K562 (cell line): ENCODE measurements at regions not wholly inside any gene's neighbourhood (a gene's known extent, or its start where the extent isn't known, plus 50 kb on each side); places are given as distances from the start of the nearest gene placed in this dataset.

Experiments used
- ATAC-seq: fragments of 200-7000 bp; cut with Tn5 transposase; 3 replicates; pipeline ENCODE4 v1.9.1; 2020; ENCODE audit warnings: moderate library complexity
- BruUV-seq: library from RNA; stranded (reverse); fragments of 400-500 nt; replicated peaks from 2 replicates; lab custom pipeline; 2021; lab: Mats Ljungman, UMichigan
- CTCF ChIA-PET: fragments of 300-600 bp; formaldehyde crosslinking; extraction: SDS; loops from one replicate; lab custom pipeline; 2021; ENCODE audit warnings: low intra/inter-chr PET ratio; lab: Yijun Ruan, JAX
- POLR2A ChIA-PET: fragments of 300-600, 350-650 bp; sonication (Branson Sonifier 250); formaldehyde crosslinking; extraction: SDS; loops from one replicate; lab custom pipeline; 2021; ENCODE audit warnings: antibody characterized with exemption, inconsistent platforms; lab: Yijun Ruan, JAX
- DNase-seq, 4 experiments: peaks; one replicate each; pipeline versions ENCODE4 v3.0.0 to v3.0.0-alpha.2; 2011 to 2018; ENCODE audit warnings: low spot score in 3 of 4, mixed read lengths in 3 of 4; ENCODE audit errors: extremely low read depth in 1 of 4
- FAIRE-seq: peaks from 2 replicates; lab custom pipeline; 2011; peaks lifted over from hg19 to GRCh38; lab: Jason Lieb, UNC
- H2AFZ ChIP-seq: 2 replicates; pipeline ENCODE4 v1.6.0; 2011; ENCODE audit warnings: low read depth, low read length, control low read depth, inconsistent platforms
- H3K27ac ChIP-seq: fragments of 200-600 bp; 3 replicates; pipeline ENCODE4 v1.8.0; 2011; ENCODE audit warnings: low read depth, mild to moderate bottlenecking, control low read depth, inconsistent platforms, low read length, moderate library complexity, mixed read lengths; ENCODE audit errors: extremely low read depth
- H3K27me3 ChIP-seq, 2 experiments: fragments of 300-600 bp in 1 of 2; 2 replicates in 1 of 2; 3 replicates in 1 of 2; pipeline versions ENCODE4 v1.6.0 to v1.8.0; 2011; ENCODE audit warnings: inconsistent platforms in 2 of 2, low read length in 2 of 2, mild to moderate bottlenecking in 1 of 2, mixed read lengths in 1 of 2, moderate library complexity in 1 of 2; ENCODE audit not compliant: control insufficient read depth in 2 of 2, insufficient read depth in 2 of 2
- H3K36me3 ChIP-seq: fragments of 300-600 bp; 3 replicates; pipeline ENCODE4 v1.8.0; 2011; ENCODE audit warnings: mild to moderate bottlenecking, low read length, inconsistent platforms; ENCODE audit not compliant: control insufficient read depth, insufficient read depth
- H3K4me1 ChIP-seq, 2 experiments: fragments of 200-600 bp in 1 of 2; replicated peaks in 1 of 2; 2 replicates in 1 of 2; 3 replicates in 1 of 2; pipeline versions ENCODE4 v1.5.1 to v1.8.0; 2011; ENCODE audit warnings: inconsistent platforms in 2 of 2, low read length in 2 of 2, mild to moderate bottlenecking in 1 of 2, mixed read lengths in 1 of 2, moderate library complexity in 1 of 2; ENCODE audit not compliant: control insufficient read depth in 2 of 2, insufficient read depth in 2 of 2
- H3K4me2 ChIP-seq: 2 replicates; pipeline ENCODE4 v1.6.1; 2011; ENCODE audit warnings: low read length, control low read depth, inconsistent platforms, mixed read lengths; ENCODE audit not compliant: insufficient read depth
- H3K4me3 ChIP-seq: fragments of 200-600 bp; sonication (generic), shearing (Covaris generic); 2 replicates; pipeline ENCODE4 v1.5.1; 2016; ENCODE audit warnings: control low read depth, inconsistent platforms
- H3K79me2 ChIP-seq: fragments of 200-600 bp; 3 replicates; pipeline ENCODE4 v1.8.0; 2011; ENCODE audit warnings: low read length, inconsistent platforms; ENCODE audit not compliant: control insufficient read depth, insufficient read depth
- H3K9ac ChIP-seq, 2 experiments: 2 replicates each; pipeline versions ENCODE4 v1.6.0 to v1.6.1; 2011; ENCODE audit warnings: low read depth in 2 of 2, low read length in 2 of 2, control low read depth in 1 of 2, inconsistent platforms in 1 of 2, mild to moderate bottlenecking in 1 of 2, mixed read lengths in 1 of 2; ENCODE audit not compliant: insufficient read depth in 1 of 2
- H3K9me1 ChIP-seq: one replicate; pipeline ENCODE4 v1.6.0; 2011; ENCODE audit warnings: inconsistent platforms, mild to moderate bottlenecking, low read length, moderate library complexity; ENCODE audit not compliant: control insufficient read depth, insufficient read depth
- H3K9me3 ChIP-seq: replicated peaks from 2 replicates; pipeline ENCODE4 v1.5.1; 2011; ENCODE audit warnings: low read depth, low read length, inconsistent platforms; ENCODE audit not compliant: control insufficient read depth, insufficient read depth
- H4K20me1 ChIP-seq: replicated peaks from 2 replicates; pipeline ENCODE4 v1.6.1; 2011; ENCODE audit warnings: low read length, inconsistent platforms, mixed read lengths; ENCODE audit not compliant: control insufficient read depth, insufficient read depth
- BRD4 ChIP-seq: fragments of 200-600 bp; sonication (generic); IDR thresholded peaks from 2 replicates; pipeline ENCODE4 v1.6.1; 2017; ENCODE audit warnings: inconsistent platforms
- CHD2 ChIP-seq: IDR thresholded peaks from 2 replicates; pipeline ENCODE4 v1.6.1; 2011; ENCODE audit warnings: low read depth, low read length
- CTBP1 ChIP-seq: fragments of 450-650 bp; IDR thresholded peaks from 2 replicates; pipeline ENCODE4 v1.6.1; 2016; ENCODE audit warnings: borderline replicate concordance
- ELK3 ChIP-seq: fragments of 450-650 bp; formaldehyde crosslinking; IDR thresholded peaks from 2 replicates; pipeline ENCODE4 v1.4.0; 2020; ENCODE audit warnings: mild to moderate bottlenecking
- GATAD2B ChIP-seq: fragments of 450-650 bp; IDR thresholded peaks from 2 replicates; pipeline ENCODE4 v1.6.1; 2017; ENCODE audit warnings: mild to moderate bottlenecking, borderline replicate concordance
- HDAC8 ChIP-seq: fragments of 450-650 bp; IDR thresholded peaks from 2 replicates; pipeline ENCODE4 v1.6.1; 2016; ENCODE audit warnings: mild to moderate bottlenecking, missing genetic modification characterization, moderate library complexity, missing compliant biosample characterization
- HDGF ChIP-seq: fragments of 450-650 bp; IDR thresholded peaks from 2 replicates; pipeline ENCODE4 v1.6.1; 2016
- HNRNPH1 ChIP-seq: fragments of 200-400 bp; formaldehyde crosslinking; optimal IDR thresholded peaks from 2 replicates; pipeline ENCODE3; 2017; ENCODE audit warnings: low read depth, mild to moderate bottlenecking, low read length, moderate library complexity
- MTF1 ChIP-seq: fragments of 250-450 bp; sonication (Bioruptor Pico); IDR thresholded peaks from 2 replicates; pipeline ENCODE4 v1.9.0; 2021; ENCODE audit warnings: moderate library complexity, mild to moderate bottlenecking, inconsistent platforms, borderline replicate concordance
- MYNN ChIP-seq, 2 experiments: sonication (generic); formaldehyde crosslinking in 1 of 2; IDR thresholded peaks; 2 replicates each; pipeline versions ENCODE4 v1.5.0 to v1.6.1; 2016 to 2020; ENCODE audit warnings: antibody characterized with exemption in 1 of 2, missing genetic modification reagents in 1 of 2
- POLR2A ChIP-seq: fragments of 450-650 bp; conservative IDR thresholded peaks from 2 replicates; pipeline ENCODE4 v1.6.1; 2016
- PTTG1 ChIP-seq: fragments of 450-650 bp; IDR thresholded peaks from 2 replicates; pipeline ENCODE4 v1.6.1; 2016; ENCODE audit warnings: low read depth, mild to moderate bottlenecking, missing genetic modification characterization, missing compliant biosample characterization
- SPI1 ChIP-seq: IDR thresholded peaks from 2 replicates; pipeline ENCODE4 v1.6.1; 2011; ENCODE audit warnings: low read depth, low read length, control low read depth, borderline replicate concordance
- ZFP91 ChIP-seq: sonication (generic); formaldehyde crosslinking; IDR thresholded peaks from 2 replicates; pipeline ENCODE4 v1.8.0; 2022; ENCODE audit warnings: mild to moderate bottlenecking, missing genetic modification reagents
- ZNF232 ChIP-seq: sonication (generic); formaldehyde crosslinking; IDR thresholded peaks from 2 replicates; pipeline ENCODE4 v1.8.0; 2022; ENCODE audit warnings: mild to moderate bottlenecking, missing genetic modification reagents
- ZNF717 ChIP-seq: fragments of 250-450 bp; sonication (Bioruptor Pico); IDR thresholded peaks from 2 replicates; pipeline ENCODE4 v1.5.0; 2021
- ZNF766 ChIP-seq: fragments of 200-800 bp; sonication (Bioruptor generic); conservative IDR thresholded peaks from 2 replicates; pipeline ENCODE4 v1.6.1; 2016; ENCODE audit warnings: missing genetic modification characterization, missing compliant biosample characterization
- ZNF785 ChIP-seq: fragments of 250-450 bp; sonication (Bioruptor Pico); IDR thresholded peaks from 2 replicates; pipeline ENCODE4 v1.4.0; 2020; ENCODE audit warnings: mild to moderate bottlenecking
- WGBS: fragments of 100-300 bp; shearing (Covaris generic); methylation state at CpG from one replicate; pipeline ENCODE4 v1.1.6; 2016; ENCODE audit warnings: low coverage, mixed read lengths; ENCODE audit not compliant: insufficient coverage; ENCODE audit errors: missing lambda C conversion rate; 5-methylcytosine and 5-hydroxymethylcytosine counted together
- in situ Hi-C: fragments of 300-500 bp; cut with MboI; formaldehyde crosslinking; loops from 4 replicates; pipeline ENCODE4 v1.15.0; 2018; ENCODE audit warnings: inconsistent platforms, mixed read lengths
- intact Hi-C: fragments of 100-400 bp; cut with micrococcal nuclease; formaldehyde crosslinking; loops from 2 replicates; pipeline ENCODE4 v1.14.2; 2022

- TF ChIP-seq HDAC8 = no peak
- TF ChIP-seq ZNF785 (CRISPR knock-in tag) = no peak
These were observed 209.2 kb downstream of the GPAM start (continued) for GRCh38 chr10:111974325-111974724.

GRCh38 chr10:111976557-111976956, 207.0 kb downstream of the GPAM start:
- no peaks in the 10 kb centered on the region for H4K20me1 ChIP-seq
- in situ Hi-C loops (no loop called here), intact Hi-C loops (no loop called here)
- FAIRE-seq (no peak), DNase-seq (no peak), ATAC-seq (no peak)
- ChIA-PET POLR2A (no interaction called here), CTCF (no interaction called here)
- H3K79me2 ChIP-seq = no peaks in the 10 kb centered on the region
- no peak overlapping the region for H3K4me3 ChIP-seq
- TF ChIP-seq HDGF (no peak), CHD2 (no peak), ZNF717 (CRISPR knock-in tag) (no peak), ZNF766 (no peak), CTBP1 (no peak), GATAD2B (no peak), ZFP91 (CRISPR knock-in tag) (no peak), MYNN (IDR thresholded peaks at IDR 0.05) (no peak), MYNN (CRISPR knock-in tag; IDR thresholded peaks at IDR 0.05) (no peak), SPI1 (no peak), ELK3 (CRISPR knock-in tag) (no peak), PTTG1 (tag) (no peak), MTF1 (CRISPR knock-in tag) (no peak), HNRNPH1 (no peak), BRD4 (no peak), ZNF232 (CRISPR knock-in tag) (no peak), POLR2A (no peak)
- no peak overlapping the region for H2AFZ ChIP-seq
- BruUV-seq = no TSS peak
- H3K27ac ChIP-seq = no peak overlapping the region
- H3K4me2 ChIP-seq = no peak overlapping the region
- H3K9ac ChIP-seq = no peak overlapping the region
- H3K9me1 ChIP-seq = no peaks in the 10 kb centered on the region
- no peaks in the 10 kb centered on the region for H3K4me1 ChIP-seq
- WGBS = 0% methylated on average over 2 of the region's 2 CpGs
- H3K9me3 ChIP-seq = no peaks in the 10 kb centered on the region
- H3K36me3 ChIP-seq = no peaks in the 10 kb centered on the region
- H3K27me3 ChIP-seq = no peaks in the 10 kb centered on the region
